ENCODE measurements at regions not wholly inside any gene's neighbourhood (a gene's known extent, or its start where the extent isn't known, plus 50 kb on each side); places are given as distances from the start of the nearest gene placed in this dataset.

DNA sequence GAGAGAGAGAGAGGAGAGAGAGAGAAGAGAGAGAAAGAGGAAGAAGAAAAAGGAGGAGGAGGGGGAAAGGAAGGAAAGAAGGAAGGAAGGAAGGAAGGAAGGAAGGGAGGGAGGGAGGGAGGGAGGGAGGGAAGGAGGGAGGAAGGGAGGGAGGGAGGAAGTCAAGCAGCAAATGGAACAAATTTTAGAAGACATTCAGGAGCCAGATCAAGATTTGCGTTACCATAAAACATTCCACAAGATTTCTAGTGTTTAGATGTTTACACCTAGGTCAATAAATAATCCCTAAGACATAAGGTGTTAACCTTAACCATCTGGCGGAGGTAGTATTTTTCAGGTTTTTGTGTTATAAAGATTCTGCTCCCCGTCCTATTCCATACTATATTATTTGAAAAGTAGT lies 1320.1 kb upstream of the PRMT6 start:
- no peak for DNase-seq (ENCODE audit: low read depth)
- TF ChIP-seq, protein P1, sequence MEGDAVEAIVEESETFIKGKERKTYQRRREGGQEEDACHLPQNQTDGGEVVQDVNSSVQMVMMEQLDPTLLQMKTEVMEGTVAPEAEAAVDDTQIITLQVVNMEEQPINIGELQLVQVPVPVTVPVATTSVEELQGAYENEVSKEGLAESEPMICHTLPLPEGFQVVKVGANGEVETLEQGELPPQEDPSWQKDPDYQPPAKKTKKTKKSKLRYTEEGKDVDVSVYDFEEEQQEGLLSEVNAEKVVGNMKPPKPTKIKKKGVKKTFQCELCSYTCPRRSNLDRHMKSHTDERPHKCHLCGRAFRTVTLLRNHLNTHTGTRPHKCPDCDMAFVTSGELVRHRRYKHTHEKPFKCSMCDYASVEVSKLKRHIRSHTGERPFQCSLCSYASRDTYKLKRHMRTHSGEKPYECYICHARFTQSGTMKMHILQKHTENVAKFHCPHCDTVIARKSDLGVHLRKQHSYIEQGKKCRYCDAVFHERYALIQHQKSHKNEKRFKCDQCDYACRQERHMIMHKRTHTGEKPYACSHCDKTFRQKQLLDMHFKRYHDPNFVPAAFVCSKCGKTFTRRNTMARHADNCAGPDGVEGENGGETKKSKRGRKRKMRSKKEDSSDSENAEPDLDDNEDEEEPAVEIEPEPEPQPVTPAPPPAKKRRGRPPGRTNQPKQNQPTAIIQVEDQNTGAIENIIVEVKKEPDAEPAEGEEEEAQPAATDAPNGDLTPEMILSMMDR (IDR thresholded peaks at IDR 0.05; ENCODE audit: insufficient read depth, low read depth, low read length, missing control alignments) = no peak
- no peak overlapping the region for H3K4me3 ChIP-seq (ENCODE audit: low read depth, low read length)

DNA sequence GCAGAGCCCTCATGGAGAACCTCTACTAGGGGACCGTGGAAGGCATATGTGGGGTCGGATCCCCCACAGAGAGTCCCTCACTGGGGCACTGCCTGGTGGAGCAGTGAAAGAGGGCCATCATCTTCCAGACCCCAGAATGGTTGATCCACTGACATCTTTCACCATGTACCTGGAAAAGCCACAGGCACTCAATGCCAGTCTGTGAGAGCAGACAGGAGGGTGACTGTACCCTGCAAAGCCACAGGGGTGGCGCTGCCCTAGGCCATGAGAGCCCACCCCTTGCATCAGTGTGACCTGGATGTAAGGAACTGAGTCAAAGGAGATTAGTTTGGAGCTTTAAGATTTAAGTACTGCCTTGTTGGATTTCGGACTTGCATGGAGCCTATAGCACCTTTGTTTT lies 1276.7 kb upstream of the PRMT6 start:
- no peak overlapping the region for H3K4me3 ChIP-seq (ENCODE audit: low read depth, low read length)
- TF ChIP-seq, protein P1 (IDR thresholded peaks at IDR 0.05; ENCODE audit: insufficient read depth, low read depth, low read length, missing control alignments) = no peak
- DNase-seq (ENCODE audit: low read depth) = no peak

DNA sequence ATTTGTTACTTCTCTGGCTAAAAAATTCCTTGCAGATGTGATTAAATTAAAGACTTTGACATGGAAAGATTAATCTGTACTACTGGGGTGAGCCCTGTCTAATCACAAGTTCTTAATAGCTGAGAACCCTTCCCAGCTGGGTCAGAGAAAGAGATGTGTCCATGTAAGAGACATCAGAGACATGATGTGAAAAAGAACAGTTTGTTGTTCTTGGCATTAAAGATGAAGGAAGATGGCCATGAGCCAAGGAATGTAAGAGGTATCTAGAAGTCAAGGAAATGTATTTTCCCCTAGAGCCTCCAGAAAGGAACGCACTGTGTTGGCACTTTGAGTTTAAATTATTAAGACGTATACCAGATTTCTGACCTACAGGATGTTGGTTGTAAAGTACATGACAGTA lies 1271.5 kb upstream of the PRMT6 start:
- no peak overlapping the region for H3K4me3 ChIP-seq (ENCODE audit: low read depth, low read length)
- TF ChIP-seq, protein P1 (IDR thresholded peaks at IDR 0.05; ENCODE audit: insufficient read depth, low read depth, low read length, missing control alignments) = no peak
- DNase-seq (ENCODE audit: low read depth) = no peak

DNA sequence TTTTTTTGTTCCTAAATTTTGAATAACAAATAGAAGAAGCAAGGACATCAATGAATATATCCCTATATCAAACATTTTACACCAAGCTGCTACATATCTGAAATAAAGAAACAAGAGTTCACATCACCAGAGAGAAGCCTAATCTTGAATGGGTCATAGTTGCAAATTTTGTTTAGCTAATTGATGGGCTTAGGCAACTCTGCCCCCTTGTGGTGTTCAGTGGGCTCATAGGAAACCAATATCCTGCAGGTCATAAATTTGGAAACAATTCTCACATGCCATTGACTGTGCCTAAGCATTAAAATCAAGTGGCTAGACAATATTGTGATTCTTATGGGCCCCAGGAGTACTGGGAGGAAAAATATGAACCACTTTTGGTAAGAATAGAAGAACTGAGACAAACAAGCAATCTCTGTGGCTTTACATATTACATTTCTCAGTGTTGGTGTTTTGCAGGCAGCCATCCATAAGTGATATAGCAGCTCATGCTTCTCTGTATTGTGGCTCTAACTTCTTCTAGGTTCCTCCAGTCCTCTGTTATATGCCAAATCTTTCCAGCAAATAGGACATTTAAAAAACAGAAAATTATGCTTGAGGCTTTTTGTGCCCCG lies 1262.8 kb upstream of the PRMT6 start:
- TF ChIP-seq, protein P1 (IDR thresholded peaks at IDR 0.05; ENCODE audit: insufficient read depth, low read depth, low read length, missing control alignments) = peak; percentile 52
- peak; percentile 48 for DNase-seq (ENCODE audit: low read depth)
- H3K4me3 ChIP-seq (ENCODE audit: low read depth, low read length) = no peak overlapping the region

DNA sequence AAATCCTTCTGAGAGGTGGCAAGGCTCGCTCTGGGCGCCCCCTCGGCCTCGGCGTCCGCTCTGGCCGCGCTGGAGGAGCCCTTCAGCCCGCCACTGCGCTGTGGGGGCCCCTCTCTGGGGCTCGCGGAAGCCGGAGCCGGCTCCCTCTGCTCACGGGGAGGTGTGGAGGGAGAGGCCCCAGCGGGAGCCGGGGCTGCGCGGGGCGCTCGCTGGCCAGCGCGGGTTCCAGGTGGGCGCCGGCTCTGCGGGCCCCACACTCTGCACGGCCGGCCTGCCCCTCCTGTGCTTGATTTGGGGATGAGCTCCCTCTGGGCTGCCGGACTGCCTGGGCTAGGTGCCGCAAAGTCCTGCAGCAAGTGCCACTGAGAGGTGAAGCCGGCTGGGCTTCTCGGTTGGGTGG lies 1260.7 kb upstream of the PRMT6 start:
- H3K4me3 ChIP-seq (ENCODE audit: low read depth, low read length) = no peak overlapping the region
- TF ChIP-seq, protein P1 (IDR thresholded peaks at IDR 0.05; ENCODE audit: insufficient read depth, low read depth, low read length, missing control alignments) = no peak
- no peak for DNase-seq (ENCODE audit: low read depth)

DNA sequence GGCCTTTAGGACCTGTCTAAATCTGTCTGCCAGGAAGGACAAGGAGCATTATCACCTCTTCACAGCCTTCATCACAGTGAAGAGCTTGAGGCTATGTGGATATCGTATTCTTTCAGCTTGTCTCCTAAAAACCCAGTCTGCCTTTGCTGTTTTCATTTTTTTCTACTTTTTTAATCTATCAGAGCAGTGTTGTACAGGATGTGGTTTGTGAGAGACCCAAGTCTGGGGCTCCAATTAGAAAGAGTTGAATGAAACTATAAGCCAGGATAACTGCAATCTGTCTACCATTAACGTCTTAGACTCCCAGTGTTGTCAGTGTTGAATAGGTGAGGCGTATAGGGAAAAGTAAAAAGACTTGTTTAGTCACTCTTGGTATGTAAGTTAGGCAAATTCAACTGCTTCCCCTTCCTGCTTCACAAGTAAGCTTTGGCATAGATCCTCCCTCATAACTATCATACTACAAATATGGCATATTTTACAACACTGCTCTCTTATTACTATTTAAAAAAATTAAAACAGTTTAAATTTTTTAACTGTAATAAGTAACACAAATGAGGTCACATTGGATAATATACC lies 1225.8 kb upstream of the PRMT6 start:
- H3K4me3 ChIP-seq (ENCODE audit: low read depth, low read length) = no peak overlapping the region
- DNase-seq (ENCODE audit: low read depth) = no peak
- TF ChIP-seq, protein P1 (IDR thresholded peaks at IDR 0.05; ENCODE audit: insufficient read depth, low read depth, low read length, missing control alignments) = no peak

DNA sequence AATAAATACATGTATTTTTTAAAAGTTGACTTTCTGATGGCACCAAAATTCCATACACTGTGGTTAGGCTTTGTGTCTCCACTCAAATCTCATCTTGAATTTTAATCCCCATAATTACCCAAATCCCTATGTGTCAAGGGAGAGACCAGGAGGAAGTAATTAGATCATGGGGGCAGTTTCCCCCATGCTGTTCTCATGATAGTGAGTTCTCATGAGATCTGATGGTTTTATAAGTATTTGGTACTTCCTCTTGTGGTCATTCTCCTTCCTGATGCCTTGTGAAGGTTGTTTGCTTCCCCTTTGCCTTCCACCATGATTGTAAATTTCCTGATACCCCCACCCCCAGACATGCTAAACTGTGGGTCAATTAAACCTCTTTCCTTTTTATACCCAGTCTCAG lies 1218.4 kb upstream of the PRMT6 start:
- TF ChIP-seq, protein P1 (IDR thresholded peaks at IDR 0.05; ENCODE audit: insufficient read depth, low read depth, low read length, missing control alignments) = no peak
- H3K4me3 ChIP-seq (ENCODE audit: low read depth, low read length) = no peak overlapping the region
- no peak for DNase-seq (ENCODE audit: low read depth)

Data from GM12865 (cell line).